Endothelial cell of umbilical vein (primary cell): ENCODE measurements at regions not wholly inside any gene's neighbourhood (a gene's known extent, or its start where the extent isn't known, plus 50 kb on each side); places are given as distances from the start of the nearest gene placed in this dataset.

Source experiments
- EZH2 ChIP-seq: IDR thresholded peaks from 2 replicates; pipeline ENCODE4 v1.6.1; 2012; ENCODE audit warnings: borderline replicate concordance, low read depth, mild to moderate bottlenecking, moderate library complexity, low read length, inconsistent platforms; ENCODE audit not compliant: severe bottlenecking
- JUN ChIP-seq: IDR thresholded peaks from 2 replicates; pipeline ENCODE4 v1.6.1; 2011; ENCODE audit warnings: borderline replicate concordance, low read depth; ENCODE audit not compliant: insufficient read length, insufficient read depth
- MAX ChIP-seq: IDR thresholded peaks from 2 replicates; pipeline ENCODE4 v1.6.1; 2011; ENCODE audit not compliant: insufficient read depth, insufficient read length
- POLR2A ChIP-seq: IDR thresholded peaks from 2 replicates; pipeline ENCODE4 v1.6.1; 2012; ENCODE audit warnings: low read depth, mild to moderate bottlenecking, control low read depth, low read length
- POLR2AphosphoS5 ChIP-seq: IDR thresholded peaks from 2 replicates; pipeline ENCODE4 v1.6.1; 2012; ENCODE audit warnings: low read depth, mild to moderate bottlenecking, control low read depth, low read length, moderate library complexity; ENCODE audit not compliant: insufficient read depth
- TF ChIP-seq, protein P1 (sequence below), 2 donors: IDR thresholded peaks; 1 replicate in 1 of 2; 2 replicates in 1 of 2; pipeline ENCODE4 v1.5.1; 2011; ENCODE audit warnings: low read length in 2 of 2, mild to moderate bottlenecking in 2 of 2, moderate library complexity in 2 of 2, control low read depth in 1 of 2, inconsistent platforms in 1 of 2, low read depth in 1 of 2; ENCODE audit not compliant: insufficient read depth in 1 of 2; ENCODE audit errors: extremely low read depth in 1 of 2

GRCh38 chr18:78655921-78656320 lies 323.7 kb upstream of the SALL3 start:
- no peak for TF ChIP-seq POLR2A
- TF ChIP-seq, protein P1, sequence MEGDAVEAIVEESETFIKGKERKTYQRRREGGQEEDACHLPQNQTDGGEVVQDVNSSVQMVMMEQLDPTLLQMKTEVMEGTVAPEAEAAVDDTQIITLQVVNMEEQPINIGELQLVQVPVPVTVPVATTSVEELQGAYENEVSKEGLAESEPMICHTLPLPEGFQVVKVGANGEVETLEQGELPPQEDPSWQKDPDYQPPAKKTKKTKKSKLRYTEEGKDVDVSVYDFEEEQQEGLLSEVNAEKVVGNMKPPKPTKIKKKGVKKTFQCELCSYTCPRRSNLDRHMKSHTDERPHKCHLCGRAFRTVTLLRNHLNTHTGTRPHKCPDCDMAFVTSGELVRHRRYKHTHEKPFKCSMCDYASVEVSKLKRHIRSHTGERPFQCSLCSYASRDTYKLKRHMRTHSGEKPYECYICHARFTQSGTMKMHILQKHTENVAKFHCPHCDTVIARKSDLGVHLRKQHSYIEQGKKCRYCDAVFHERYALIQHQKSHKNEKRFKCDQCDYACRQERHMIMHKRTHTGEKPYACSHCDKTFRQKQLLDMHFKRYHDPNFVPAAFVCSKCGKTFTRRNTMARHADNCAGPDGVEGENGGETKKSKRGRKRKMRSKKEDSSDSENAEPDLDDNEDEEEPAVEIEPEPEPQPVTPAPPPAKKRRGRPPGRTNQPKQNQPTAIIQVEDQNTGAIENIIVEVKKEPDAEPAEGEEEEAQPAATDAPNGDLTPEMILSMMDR (IDR thresholded peaks at IDR 0.05; ENCODE audit: extremely low read depth in 1 of 2, insufficient read depth in 1 of 2, low read depth in 1 of 2, low read length in 2 of 2), result no peak
- no peak for TF ChIP-seq MAX
- no peak for TF ChIP-seq JUN
- no peak for TF ChIP-seq POLR2AphosphoS5
- no peak for TF ChIP-seq EZH2
